ENCODE measurements at regions not wholly inside any gene's neighbourhood (a gene's known extent, or its start where the extent isn't known, plus 50 kb on each side); places are given as distances from the start of the nearest gene placed in this dataset.

DNA sequence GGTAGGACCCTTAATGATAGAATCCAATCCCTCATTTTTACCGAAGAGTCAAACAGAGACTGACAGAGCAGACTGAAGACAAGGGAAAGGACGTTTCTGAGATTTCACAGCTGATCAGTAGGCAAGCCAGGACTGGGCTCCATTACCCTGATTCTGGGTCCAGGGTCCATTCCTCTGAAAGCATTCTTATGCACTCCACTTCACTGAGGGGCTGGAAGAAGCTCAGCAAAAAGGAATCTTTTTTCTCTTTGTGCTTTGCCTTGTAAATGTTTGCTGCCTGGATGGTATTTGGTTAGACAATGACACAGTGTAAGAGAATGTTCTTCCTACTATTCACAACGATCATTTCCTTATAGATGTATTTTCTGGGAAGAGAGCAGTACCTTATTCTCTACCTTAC, 331.3 kb upstream of the PROX1 start:
- H3K36me3 ChIP-seq (ENCODE audit: insufficient read depth, low read length): no peaks in the 10 kb centered on the region
- no peak overlapping the region for H3K9ac ChIP-seq (ENCODE audit: low read length)
- H3F3A ChIP-seq (ENCODE audit: insufficient read depth, low read length): no peaks in the 10 kb centered on the region
- no peaks in the 10 kb centered on the region for H4K20me1 ChIP-seq (ENCODE audit: insufficient read depth, low read length)
- no peaks in the 10 kb centered on the region for H3K9me2 ChIP-seq (ENCODE audit: low read depth, low read length)
- no peak overlapping the region for H3K27ac ChIP-seq (ENCODE audit: low read depth, low read length, poor library complexity, severe bottlenecking)
- no peaks in the 10 kb centered on the region for H3K79me2 ChIP-seq (ENCODE audit: insufficient read depth, low read length)
- no peaks in the 10 kb centered on the region for H3K27me3 ChIP-seq (ENCODE audit: insufficient read depth, low read length)
- no peaks in the 10 kb centered on the region for H3K4me1 ChIP-seq (ENCODE audit: insufficient read depth, low read length, severe bottlenecking)
- H2AFZ ChIP-seq (ENCODE audit: low read length): no peak overlapping the region
- H3K9me3 ChIP-seq (ENCODE audit: low read length): no peaks in the 10 kb centered on the region
- no peak overlapping the region for H3K4me2 ChIP-seq (ENCODE audit: low read length)
- no peak overlapping the region for H3K4me3 ChIP-seq (ENCODE audit: low read depth, low read length, poor library complexity, severe bottlenecking)
- TF ChIP-seq, protein P1, sequence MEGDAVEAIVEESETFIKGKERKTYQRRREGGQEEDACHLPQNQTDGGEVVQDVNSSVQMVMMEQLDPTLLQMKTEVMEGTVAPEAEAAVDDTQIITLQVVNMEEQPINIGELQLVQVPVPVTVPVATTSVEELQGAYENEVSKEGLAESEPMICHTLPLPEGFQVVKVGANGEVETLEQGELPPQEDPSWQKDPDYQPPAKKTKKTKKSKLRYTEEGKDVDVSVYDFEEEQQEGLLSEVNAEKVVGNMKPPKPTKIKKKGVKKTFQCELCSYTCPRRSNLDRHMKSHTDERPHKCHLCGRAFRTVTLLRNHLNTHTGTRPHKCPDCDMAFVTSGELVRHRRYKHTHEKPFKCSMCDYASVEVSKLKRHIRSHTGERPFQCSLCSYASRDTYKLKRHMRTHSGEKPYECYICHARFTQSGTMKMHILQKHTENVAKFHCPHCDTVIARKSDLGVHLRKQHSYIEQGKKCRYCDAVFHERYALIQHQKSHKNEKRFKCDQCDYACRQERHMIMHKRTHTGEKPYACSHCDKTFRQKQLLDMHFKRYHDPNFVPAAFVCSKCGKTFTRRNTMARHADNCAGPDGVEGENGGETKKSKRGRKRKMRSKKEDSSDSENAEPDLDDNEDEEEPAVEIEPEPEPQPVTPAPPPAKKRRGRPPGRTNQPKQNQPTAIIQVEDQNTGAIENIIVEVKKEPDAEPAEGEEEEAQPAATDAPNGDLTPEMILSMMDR (IDR thresholded peaks at IDR 0.05; ENCODE audit: low read length): no peak
- no peak for TF ChIP-seq EZH2 (IDR thresholded peaks at IDR 0.05; ENCODE audit: borderline replicate concordance, low read length)

DNA sequence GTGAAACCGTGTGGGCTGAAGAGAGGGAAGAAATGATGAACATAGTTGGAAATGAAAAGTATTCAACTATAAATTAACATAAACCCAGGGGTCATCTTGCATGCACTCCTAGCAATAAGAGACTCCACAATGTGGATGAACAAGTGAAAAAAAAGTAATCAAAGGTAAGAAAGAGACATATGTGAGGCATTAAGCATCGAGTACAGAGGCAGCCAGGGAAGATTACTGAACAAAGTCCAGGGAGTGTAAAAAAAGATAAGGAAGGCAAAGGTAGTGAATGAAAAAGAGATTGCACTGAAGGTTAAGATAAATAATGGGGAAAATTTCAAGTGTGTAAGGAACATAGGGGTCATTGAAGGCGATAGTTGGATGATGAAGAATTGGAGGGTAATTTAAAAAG, 330.8 kb upstream of the PROX1 start:
- Histone ChIP-seq H3K9me3 (ENCODE audit: low read length) (no peaks in the 10 kb centered on the region), H3K4me3 (ENCODE audit: low read depth, low read length, poor library complexity, severe bottlenecking) (no peak overlapping the region), H3K27ac (ENCODE audit: low read depth, low read length, poor library complexity, severe bottlenecking) (no peak overlapping the region), H3K4me1 (ENCODE audit: insufficient read depth, low read length, severe bottlenecking) (no peaks in the 10 kb centered on the region), H4K20me1 (ENCODE audit: insufficient read depth, low read length) (no peaks in the 10 kb centered on the region), H3K4me2 (ENCODE audit: low read length) (no peak overlapping the region), H3K79me2 (ENCODE audit: insufficient read depth, low read length) (no peaks in the 10 kb centered on the region), H3K9ac (ENCODE audit: low read length) (no peak overlapping the region), H3K27me3 (ENCODE audit: insufficient read depth, low read length) (no peaks in the 10 kb centered on the region), H3K36me3 (ENCODE audit: insufficient read depth, low read length) (no peaks in the 10 kb centered on the region), H3F3A (ENCODE audit: insufficient read depth, low read length) (no peaks in the 10 kb centered on the region), H2AFZ (ENCODE audit: low read length) (no peak overlapping the region), H3K9me2 (ENCODE audit: low read depth, low read length) (no peaks in the 10 kb centered on the region)
- TF ChIP-seq EZH2 (IDR thresholded peaks at IDR 0.05; ENCODE audit: borderline replicate concordance, low read length): no peak
- TF ChIP-seq, protein P1 (IDR thresholded peaks at IDR 0.05; ENCODE audit: low read length): no peak

DNA sequence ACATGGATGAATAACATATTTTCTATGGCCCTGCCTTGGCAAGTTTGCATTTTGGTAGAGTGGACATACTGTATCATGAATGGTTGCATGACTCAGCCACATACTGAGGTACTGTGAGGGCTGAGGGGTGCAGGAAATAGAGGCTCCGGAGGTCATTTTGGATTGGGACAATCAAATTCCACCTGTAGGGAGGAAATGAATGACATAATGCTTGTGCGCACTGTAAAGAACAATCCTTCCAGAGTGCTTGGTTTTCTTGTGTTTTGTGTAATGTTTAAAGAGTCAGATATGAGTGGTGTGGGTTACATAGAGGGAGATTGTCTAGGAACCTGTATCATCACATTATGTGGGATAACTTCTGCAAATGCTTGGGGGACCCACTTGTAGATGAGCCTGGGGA, 329.9 kb upstream of the PROX1 start:
- H3K9ac ChIP-seq (ENCODE audit: low read length): no peak overlapping the region
- H3F3A ChIP-seq (ENCODE audit: insufficient read depth, low read length): no peaks in the 10 kb centered on the region
- H3K4me2 ChIP-seq (ENCODE audit: low read length): no peak overlapping the region
- H3K36me3 ChIP-seq (ENCODE audit: insufficient read depth, low read length): no peaks in the 10 kb centered on the region
- H2AFZ ChIP-seq (ENCODE audit: low read length): no peak overlapping the region
- no peak overlapping the region for H3K4me3 ChIP-seq (ENCODE audit: low read depth, low read length, poor library complexity, severe bottlenecking)
- H3K27ac ChIP-seq (ENCODE audit: low read depth, low read length, poor library complexity, severe bottlenecking): no peak overlapping the region
- H3K9me3 ChIP-seq (ENCODE audit: low read length): no peaks in the 10 kb centered on the region
- H3K79me2 ChIP-seq (ENCODE audit: insufficient read depth, low read length): no peaks in the 10 kb centered on the region
- no peaks in the 10 kb centered on the region for H3K27me3 ChIP-seq (ENCODE audit: insufficient read depth, low read length)
- H3K9me2 ChIP-seq (ENCODE audit: low read depth, low read length): no peaks in the 10 kb centered on the region
- no peaks in the 10 kb centered on the region for H4K20me1 ChIP-seq (ENCODE audit: insufficient read depth, low read length)
- TF ChIP-seq, protein P1 (IDR thresholded peaks at IDR 0.05; ENCODE audit: low read length): no peak
- TF ChIP-seq EZH2 (IDR thresholded peaks at IDR 0.05; ENCODE audit: borderline replicate concordance, low read length): no peak
- H3K4me1 ChIP-seq (ENCODE audit: insufficient read depth, low read length, severe bottlenecking): no peaks in the 10 kb centered on the region

Measured in OCI-LY1 (cell line).